ENCODE measurements at regions not wholly inside any gene's neighbourhood (a gene's known extent, or its start where the extent isn't known, plus 50 kb on each side); places are given as distances from the start of the nearest gene placed in this dataset.
"Not testable (repeated sequence)": the region's sequence is repeated elsewhere in the genome, so short reads cannot be mapped to it uniquely, and the experiment has no call there.

- Histone ChIP-seq H3K4me1 (ENCODE audit: low read length) (no peaks in the 10 kb centered on the region), H3K9ac (ENCODE audit: low read length) (no peak overlapping the region), H3K9me3 (ENCODE audit: insufficient read depth, low read length) (no peaks in the 10 kb centered on the region), H3K36me3 (replicated peaks; ENCODE audit: low read depth, low read length) (no peaks in the 10 kb centered on the region), H4K20me1 (ENCODE audit: insufficient read depth, low read length) (no peaks in the 10 kb centered on the region), H3K79me2 (ENCODE audit: low read length) (no peaks in the 10 kb centered on the region), H3K27me3 (ENCODE audit: low read depth, low read length) (no peaks in the 10 kb centered on the region), H3K27ac (ENCODE audit: low read length) (no peak overlapping the region), H3K4me2 (ENCODE audit: low read length) (no peak overlapping the region), H2AFZ (ENCODE audit: low read depth, low read length) (no peak overlapping the region), H3K4me3 (ENCODE audit: low read length) (no peak overlapping the region)
- TF ChIP-seq, protein P1, sequence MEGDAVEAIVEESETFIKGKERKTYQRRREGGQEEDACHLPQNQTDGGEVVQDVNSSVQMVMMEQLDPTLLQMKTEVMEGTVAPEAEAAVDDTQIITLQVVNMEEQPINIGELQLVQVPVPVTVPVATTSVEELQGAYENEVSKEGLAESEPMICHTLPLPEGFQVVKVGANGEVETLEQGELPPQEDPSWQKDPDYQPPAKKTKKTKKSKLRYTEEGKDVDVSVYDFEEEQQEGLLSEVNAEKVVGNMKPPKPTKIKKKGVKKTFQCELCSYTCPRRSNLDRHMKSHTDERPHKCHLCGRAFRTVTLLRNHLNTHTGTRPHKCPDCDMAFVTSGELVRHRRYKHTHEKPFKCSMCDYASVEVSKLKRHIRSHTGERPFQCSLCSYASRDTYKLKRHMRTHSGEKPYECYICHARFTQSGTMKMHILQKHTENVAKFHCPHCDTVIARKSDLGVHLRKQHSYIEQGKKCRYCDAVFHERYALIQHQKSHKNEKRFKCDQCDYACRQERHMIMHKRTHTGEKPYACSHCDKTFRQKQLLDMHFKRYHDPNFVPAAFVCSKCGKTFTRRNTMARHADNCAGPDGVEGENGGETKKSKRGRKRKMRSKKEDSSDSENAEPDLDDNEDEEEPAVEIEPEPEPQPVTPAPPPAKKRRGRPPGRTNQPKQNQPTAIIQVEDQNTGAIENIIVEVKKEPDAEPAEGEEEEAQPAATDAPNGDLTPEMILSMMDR (IDR thresholded peaks at IDR 0.05; ENCODE audit: low read depth, low read length) = no peak
- TF ChIP-seq EZH2phosphoT487 (IDR thresholded peaks at IDR 0.05; ENCODE audit: low read depth) = no peak
Observed at GRCh38 chr2:19169134-19169768, 189.2 kb downstream of the OSR1 start.

- H3K79me2 ChIP-seq (ENCODE audit: low read length); H3K27me3 ChIP-seq (ENCODE audit: low read depth, low read length); H3K9me3 ChIP-seq (ENCODE audit: insufficient read depth, low read length); H3K27ac ChIP-seq (ENCODE audit: low read length); H2AFZ ChIP-seq (ENCODE audit: low read depth, low read length); H3K9ac ChIP-seq (ENCODE audit: low read length); H3K4me2 ChIP-seq (ENCODE audit: low read length); H3K36me3 ChIP-seq (replicated peaks; ENCODE audit: low read depth, low read length); H3K4me3 ChIP-seq (ENCODE audit: low read length); H3K4me1 ChIP-seq (ENCODE audit: low read length); H4K20me1 ChIP-seq (ENCODE audit: insufficient read depth, low read length): not testable (repeated sequence)
Observed at GRCh38 chr2:19164099-19164498, 194.3 kb downstream of the OSR1 start.

DNA sequence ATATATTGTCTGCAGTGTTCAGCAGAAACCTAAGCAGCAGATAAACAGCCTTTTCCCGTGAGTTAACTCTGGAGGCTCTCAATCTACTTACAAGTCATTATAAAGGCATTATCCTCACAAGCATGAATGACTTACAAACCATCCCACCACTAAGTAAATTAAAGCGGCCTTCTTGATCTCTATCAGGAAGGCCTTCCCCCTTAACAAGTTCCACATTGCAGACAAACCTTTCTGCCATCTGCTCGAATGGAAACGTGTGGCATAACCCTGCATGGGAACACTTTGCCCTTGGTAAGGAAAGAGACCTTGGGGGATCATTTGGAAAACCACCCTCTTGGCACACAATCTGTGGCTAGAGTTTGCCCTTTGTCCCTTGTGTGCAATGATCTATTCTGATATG, 199.5 kb downstream of the OSR1 start:
- Histone ChIP-seq H3K79me2 (ENCODE audit: low read length) (no peaks in the 10 kb centered on the region), H3K36me3 (replicated peaks; ENCODE audit: low read depth, low read length) (no peaks in the 10 kb centered on the region), H3K4me3 (ENCODE audit: low read length) (no peak overlapping the region), H2AFZ (ENCODE audit: low read depth, low read length) (no peak overlapping the region), H4K20me1 (ENCODE audit: insufficient read depth, low read length) (no peaks in the 10 kb centered on the region), H3K4me2 (ENCODE audit: low read length) (no peak overlapping the region), H3K27ac (ENCODE audit: low read length) (no peak overlapping the region), H3K9ac (ENCODE audit: low read length) (no peak overlapping the region), H3K27me3 (ENCODE audit: low read depth, low read length) (no peaks in the 10 kb centered on the region), H3K4me1 (ENCODE audit: low read length) (no peaks in the 10 kb centered on the region), H3K9me3 (ENCODE audit: insufficient read depth, low read length) (no peaks in the 10 kb centered on the region)
- TF ChIP-seq, protein P1 (IDR thresholded peaks at IDR 0.05; ENCODE audit: low read depth, low read length) = no peak
- no peak for TF ChIP-seq EZH2phosphoT487 (IDR thresholded peaks at IDR 0.05; ENCODE audit: low read depth)

GRCh38 chr2:19158211-19158610, 200.2 kb downstream of the OSR1 start:
- Histone ChIP-seq H3K27ac (ENCODE audit: low read length) (no peak overlapping the region), H3K9me3 (ENCODE audit: insufficient read depth, low read length) (no peaks in the 10 kb centered on the region), H3K4me2 (ENCODE audit: low read length) (no peak overlapping the region), H3K27me3 (ENCODE audit: low read depth, low read length) (no peaks in the 10 kb centered on the region), H3K36me3 (replicated peaks; ENCODE audit: low read depth, low read length) (no peaks in the 10 kb centered on the region), H2AFZ (ENCODE audit: low read depth, low read length) (no peak overlapping the region), H4K20me1 (ENCODE audit: insufficient read depth, low read length) (no peaks in the 10 kb centered on the region), H3K4me3 (ENCODE audit: low read length) (no peak overlapping the region), H3K9ac (ENCODE audit: low read length) (no peak overlapping the region), H3K4me1 (ENCODE audit: low read length) (no peaks in the 10 kb centered on the region), H3K79me2 (ENCODE audit: low read length) (no peaks in the 10 kb centered on the region)
- no peak for TF ChIP-seq EZH2phosphoT487 (IDR thresholded peaks at IDR 0.05; ENCODE audit: low read depth)
- TF ChIP-seq, protein P1 (IDR thresholded peaks at IDR 0.05; ENCODE audit: low read depth, low read length) = no peak
